Stimulated activated CD4-positive, alpha-beta T cell treated with anti-CD3 and anti-CD28 coated beads, Interleukin-4, amount 100 ng/mL, for 4 hours (primary cell): ENCODE measurements at regions not wholly inside any gene's neighbourhood (a gene's known extent, or its start where the extent isn't known, plus 50 kb on each side); places are given as distances from the start of the nearest gene placed in this dataset.
"Not testable (repeated sequence)": the region's sequence is repeated elsewhere in the genome, so short reads cannot be mapped to it uniquely, and the experiment has no call there.

Experiments used
- DNase-seq, 2 experiments: peaks; one replicate each; pipeline ENCODE4 v3.0.0-alpha.2; 2020

DNA sequence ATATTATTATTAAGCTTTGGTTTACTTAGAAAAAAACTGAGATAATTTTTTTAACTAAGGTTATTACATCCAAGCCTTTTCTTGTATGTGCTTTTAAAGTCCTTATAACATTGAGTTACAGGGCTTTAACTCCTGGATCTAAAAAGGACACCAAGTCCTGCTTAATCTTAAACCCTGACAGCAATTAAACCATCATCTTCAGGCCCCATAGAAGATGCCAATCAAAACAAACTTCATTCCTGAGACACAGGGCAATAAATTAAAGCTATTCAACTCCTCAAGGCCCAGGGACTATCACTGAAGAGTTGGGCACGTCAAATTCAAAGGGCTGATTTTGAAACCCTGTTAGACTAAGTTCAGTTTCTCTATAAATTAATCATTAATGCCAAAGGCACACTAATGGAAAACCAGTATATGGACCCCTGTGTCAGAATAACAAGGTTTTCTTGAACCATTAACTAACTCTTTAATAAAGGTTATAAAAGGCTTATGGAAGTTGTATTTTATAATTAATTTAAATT lies 1152.6 kb downstream of the NSUN3 start:
- no peak for DNase-seq

- no peak for DNase-seq
Observed at GRCh38 chr3:95217661-95218060, 1154.8 kb downstream of the NSUN3 start.

DNA sequence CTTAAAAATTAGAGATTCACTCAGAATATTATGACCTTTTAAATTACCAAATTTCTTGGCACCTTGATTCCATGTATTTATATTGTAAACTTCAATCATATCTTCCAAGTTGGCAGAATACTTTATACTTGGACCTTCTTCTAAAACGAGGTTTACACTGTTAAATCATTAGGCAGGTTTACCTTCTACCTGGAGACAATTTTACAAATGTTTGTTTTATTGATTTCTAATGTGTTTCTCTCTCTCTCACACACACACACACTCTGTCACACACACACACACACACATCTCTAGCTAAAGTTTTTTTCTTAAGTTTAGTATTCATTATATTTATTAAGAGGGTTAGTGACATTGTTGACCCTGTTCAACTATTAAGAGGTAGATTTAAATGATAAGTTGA lies 1155.6 kb downstream of the NSUN3 start:
- no peak for DNase-seq

GRCh38 chr3:95226437-95226836 lies 1163.6 kb downstream of the NSUN3 start:
- DNase-seq: no peak

DNA sequence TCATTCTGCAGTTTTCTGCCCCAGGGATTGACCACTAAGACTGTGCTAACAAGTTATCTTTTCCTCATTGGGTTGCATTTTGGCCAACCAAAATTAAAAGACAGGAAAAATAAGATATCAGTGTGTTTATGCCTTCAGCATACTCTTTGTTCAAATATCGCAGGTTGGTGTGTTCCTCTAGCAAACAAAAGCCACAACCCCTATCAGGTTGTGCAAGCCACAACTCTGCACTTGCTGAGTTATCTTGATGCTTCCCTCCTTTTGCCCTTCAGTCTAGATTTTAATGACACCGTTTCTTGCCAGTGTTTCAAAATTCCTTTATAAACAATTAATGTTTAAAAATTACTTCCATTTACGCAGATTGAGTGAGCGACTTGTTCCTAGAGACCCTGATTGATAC lies 1164.2 kb downstream of the NSUN3 start:
- DNase-seq: no peak

DNA sequence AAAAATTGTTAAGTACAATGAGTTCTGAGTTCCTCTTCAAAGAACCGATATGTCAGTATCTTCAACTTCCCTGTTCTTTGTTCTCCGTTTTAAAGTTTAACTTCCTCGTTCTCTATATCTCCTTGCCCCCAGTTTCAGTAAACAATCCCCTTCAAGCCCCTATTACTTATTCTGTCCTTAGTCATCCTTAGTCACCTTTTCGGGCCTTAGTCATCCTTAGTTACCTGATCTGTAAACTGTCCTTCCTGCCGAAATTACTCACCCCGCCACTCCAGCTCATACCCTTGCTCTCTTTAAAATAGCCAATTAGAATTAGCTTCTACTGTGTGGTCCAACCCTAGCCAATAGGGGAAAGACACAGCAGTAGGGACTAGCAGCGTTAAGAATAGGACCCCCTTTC lies 1165.6 kb downstream of the NSUN3 start:
- no peak for DNase-seq

DNA sequence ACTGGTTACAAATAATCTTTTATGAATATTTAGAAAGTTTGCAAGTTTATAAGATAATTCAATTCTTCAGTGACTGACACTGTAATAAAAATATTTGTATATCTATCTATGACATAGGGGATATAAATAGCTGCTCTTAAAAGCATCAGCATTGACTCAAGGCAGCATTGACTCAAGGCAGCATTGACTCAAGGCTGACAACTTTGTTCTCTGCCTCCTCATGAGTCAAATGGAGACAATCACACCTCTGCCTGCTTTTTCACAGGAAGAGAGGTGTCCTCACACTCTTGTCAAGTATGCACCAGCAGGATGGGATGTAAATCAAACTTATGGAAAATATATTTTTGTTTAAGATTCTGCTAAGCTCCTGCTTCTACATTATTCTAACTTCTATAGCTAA lies 1173.1 kb downstream of the NSUN3 start:
- no peak for DNase-seq

- DNase-seq: no peak
Observed at GRCh38 chr3:95237783-95238182, 1174.9 kb downstream of the NSUN3 start.

GRCh38 chr3:95240395-95240794 lies 1177.5 kb downstream of the NSUN3 start:
- DNase-seq: no peak

- not testable (repeated sequence) for DNase-seq
Observed at GRCh38 chr3:95241256-95241655, 1178.4 kb downstream of the NSUN3 start.

GRCh38 chr3:95246413-95246812 lies 1183.6 kb downstream of the NSUN3 start:
- no peak for DNase-seq

GRCh38 chr3:95254061-95254460 lies 1191.2 kb downstream of the NSUN3 start:
- no peak for DNase-seq

- DNase-seq: no peak
Observed at GRCh38 chr3:95254758-95255157, 1191.9 kb downstream of the NSUN3 start.

- no peak for DNase-seq
Observed at GRCh38 chr3:95265129-95265528, 1202.3 kb downstream of the NSUN3 start.

GRCh38 chr3:95271395-95271794 lies 1208.5 kb downstream of the NSUN3 start:
- DNase-seq: no peak

GRCh38 chr3:95272166-95272565 lies 1209.3 kb downstream of the NSUN3 start:
- DNase-seq: no peak

- DNase-seq: no peak
Observed at GRCh38 chr3:95272781-95273180, 1209.9 kb downstream of the NSUN3 start.

GRCh38 chr3:95277613-95278012 lies 1214.8 kb downstream of the NSUN3 start:
- DNase-seq: no peak

DNA sequence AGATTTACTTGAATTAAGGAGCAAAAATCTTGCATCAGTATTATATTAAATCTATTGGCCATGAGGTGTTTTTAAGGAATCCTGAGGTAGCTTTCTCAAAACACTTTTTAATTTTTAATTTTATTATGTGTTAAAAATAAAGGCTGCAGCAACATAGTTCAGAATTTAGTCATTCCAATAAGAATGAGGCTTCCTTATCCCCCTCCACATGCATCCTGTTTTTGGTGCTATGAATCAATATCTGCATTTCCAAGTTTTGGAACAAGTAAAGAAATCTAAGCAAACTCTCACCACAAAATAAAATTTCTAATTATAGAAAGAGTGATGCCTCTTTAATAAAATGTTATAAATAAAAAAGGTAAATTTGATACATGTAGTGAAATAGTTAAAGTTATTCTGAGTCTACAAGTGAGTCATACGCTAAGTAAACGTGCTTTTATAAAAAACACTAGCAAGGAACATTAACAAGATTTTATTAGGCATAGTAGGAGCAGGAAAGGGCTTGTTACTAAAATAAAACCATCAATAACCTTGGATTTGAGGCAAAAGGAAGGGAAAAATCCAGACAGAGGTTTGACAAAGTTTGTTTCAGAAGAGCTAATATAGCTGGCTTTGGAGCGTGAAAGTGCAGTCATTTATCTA lies 1218.0 kb downstream of the NSUN3 start:
- DNase-seq: no peak

GRCh38 chr3:95289295-95289694 lies 1226.4 kb downstream of the NSUN3 start:
- no peak for DNase-seq

DNA sequence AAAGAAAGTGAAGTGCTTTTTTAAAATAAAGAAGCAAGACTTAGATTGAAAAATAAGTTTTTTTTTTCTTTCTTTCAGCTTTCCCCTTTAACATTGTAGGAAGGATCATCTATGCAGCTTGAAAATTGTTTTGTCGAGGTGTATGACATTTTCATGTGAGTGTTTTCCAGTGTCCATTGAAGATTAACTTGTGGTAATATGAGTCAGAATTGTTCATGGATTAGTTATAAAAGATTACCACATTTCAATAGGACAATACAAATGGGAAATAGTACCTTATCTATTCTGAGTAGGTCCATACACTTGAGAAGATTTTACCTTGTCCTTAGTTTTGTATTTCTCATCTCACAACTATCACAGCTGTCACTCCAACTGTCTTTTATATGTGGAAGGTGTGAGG lies 1234.7 kb downstream of the NSUN3 start:
- DNase-seq: no peak

DNA sequence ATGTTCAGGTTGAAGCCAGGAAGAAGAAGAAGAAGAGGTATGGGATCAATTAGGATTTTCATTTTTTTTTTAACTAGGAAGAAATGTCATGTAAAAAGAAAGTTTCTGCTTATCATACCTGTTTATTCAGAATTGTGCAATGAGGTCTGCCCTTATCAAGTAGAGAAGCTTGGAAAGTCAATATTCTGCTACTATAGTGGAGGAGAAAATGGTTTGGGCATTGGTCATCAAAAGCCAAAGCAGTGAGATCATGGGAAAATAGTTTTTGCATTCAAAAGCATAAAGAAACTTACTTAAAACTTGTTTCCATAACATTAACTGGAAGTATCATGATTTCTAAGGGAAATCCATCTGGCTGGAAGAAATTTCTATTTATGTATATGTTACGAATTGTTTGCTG lies 1239.2 kb downstream of the NSUN3 start:
- no peak for DNase-seq

DNA sequence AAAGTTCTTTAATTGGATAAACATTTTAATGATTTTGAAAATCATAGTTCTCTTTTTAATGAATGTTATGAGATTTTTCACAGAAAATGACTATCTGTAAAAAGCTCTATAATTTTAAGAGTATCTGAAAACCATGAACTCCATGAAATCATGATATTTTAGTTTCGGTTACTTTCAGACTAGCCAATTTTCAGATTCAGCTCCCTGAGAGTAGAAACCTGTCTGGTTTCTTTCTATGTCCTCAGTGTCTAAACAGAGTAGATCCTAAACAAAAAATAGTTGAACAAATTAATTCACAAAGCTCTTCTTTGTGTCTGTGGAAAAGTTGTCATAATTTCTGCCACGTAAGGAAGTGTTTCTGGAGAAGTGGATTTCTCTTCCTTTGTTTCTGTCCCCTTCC lies 1247.7 kb downstream of the NSUN3 start:
- no peak for DNase-seq

DNA sequence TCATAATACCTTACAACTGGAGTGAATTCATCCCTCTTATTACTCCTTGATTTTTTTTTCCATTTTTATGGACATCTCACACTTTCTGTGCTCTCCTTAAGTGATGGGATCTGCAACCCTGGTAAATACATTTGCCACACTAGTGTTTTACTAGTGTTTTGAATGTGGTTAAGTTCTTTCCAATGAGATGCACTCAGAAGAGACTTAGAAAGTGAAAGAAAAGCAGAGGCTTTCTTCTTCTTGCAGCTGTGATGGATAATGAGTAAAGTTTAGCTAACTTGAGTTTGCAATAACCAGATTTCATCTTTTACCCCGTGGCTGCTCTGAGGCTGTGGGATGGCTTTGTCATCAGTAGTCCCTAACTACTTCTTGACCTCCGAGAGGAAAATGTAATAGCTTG lies 1248.4 kb downstream of the NSUN3 start:
- DNase-seq: no peak

DNA sequence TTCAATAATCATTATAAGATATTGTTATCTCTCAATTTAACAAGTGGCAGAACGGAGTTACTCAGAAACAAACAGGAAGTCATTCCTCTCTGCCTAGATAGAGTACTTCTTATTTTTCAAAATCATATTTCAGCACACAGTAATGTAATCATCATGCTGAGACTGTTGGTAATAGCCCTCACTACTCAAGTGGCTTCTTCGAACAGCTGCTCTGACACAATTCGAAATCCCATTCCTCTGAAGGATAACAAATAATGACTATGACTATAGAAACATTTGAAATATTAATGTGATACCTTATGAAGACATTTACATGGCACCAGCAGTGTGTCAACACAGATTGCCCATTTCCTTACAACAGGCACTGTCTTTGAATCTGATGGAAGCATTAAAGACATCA lies 1249.8 kb downstream of the NSUN3 start:
- DNase-seq: no peak
